Activated CD4-positive, alpha-beta T cell treated with anti-CD3 and anti-CD28 coated beads, Interleukin-2, amount 10 ng/mL, durations not matched to agents 7 days and 5 days (primary cell): ENCODE measurements at regions not wholly inside any gene's neighbourhood (a gene's known extent, or its start where the extent isn't known, plus 50 kb on each side); places are given as distances from the start of the nearest gene placed in this dataset.
"Not testable (repeated sequence)": the region's sequence is repeated elsewhere in the genome, so short reads cannot be mapped to it uniquely, and the experiment has no call there.

ENCODE experiments used
- CTCF ChIA-PET: fragments of 350-600 bp; sonication (Branson Sonifier 250); formaldehyde crosslinking; loops from one replicate; lab custom pipeline; 2021; ENCODE audit warnings: antibody characterized with exemption; lab: Charles Lee
- POLR2A ChIA-PET: fragments of 350-600 bp; sonication (Branson Sonifier 250); formaldehyde crosslinking; loops from one replicate; lab custom pipeline; 2021; ENCODE audit warnings: antibody characterized with exemption; lab: Charles Lee
- DNase-seq: peaks from one replicate; pipeline ENCODE4 v3.0.0-alpha.2; 2020
- H3K27ac Mint-ChIP-seq: one replicate; pipeline ENCODE4 v1.8.0; 2021; ENCODE audit warnings: mild to moderate bottlenecking, moderate library complexity, mixed read lengths
- H3K27me3 Mint-ChIP-seq: one replicate; pipeline ENCODE4 v1.8.0; 2021; ENCODE audit warnings: mixed read lengths
- H3K36me3 Mint-ChIP-seq: one replicate; pipeline ENCODE4 v1.8.0; 2021; ENCODE audit warnings: low read depth, mixed read lengths
- H3K4me1 Mint-ChIP-seq: one replicate; pipeline ENCODE4 v1.8.0; 2021; ENCODE audit warnings: mixed read lengths
- H3K4me3 Mint-ChIP-seq: one replicate; pipeline ENCODE4 v1.8.0; 2021; ENCODE audit warnings: mild to moderate bottlenecking, moderate library complexity, mixed read lengths
- H3K9me3 Mint-ChIP-seq: one replicate; pipeline ENCODE4 v1.8.0; 2021; ENCODE audit warnings: mixed read lengths

- H3K4me1 Mint-ChIP-seq, DNase-seq, H3K27ac Mint-ChIP-seq, POLR2A ChIA-PET, CTCF ChIA-PET, H3K9me3 Mint-ChIP-seq, H3K27me3 Mint-ChIP-seq, H3K4me3 Mint-ChIP-seq, H3K36me3 Mint-ChIP-seq: not testable (repeated sequence)
Observed at GRCh38 chr3:177635601-177636106, 438.4 kb upstream of the TBL1XR1 start.

GRCh38 chr3:177640319-177640965 lies 443.2 kb upstream of the TBL1XR1 start:
- DNase-seq = no peak
- POLR2A ChIA-PET = no interaction called here
- H3K36me3 Mint-ChIP-seq = peaks cover 4% of the 10 kb centered on the region
- H3K4me1 Mint-ChIP-seq = peaks cover 28% of the 10 kb centered on the region
- peaks cover 8% of the 10 kb centered on the region for H3K9me3 Mint-ChIP-seq
- no peaks in the 10 kb centered on the region for H3K27me3 Mint-ChIP-seq
- CTCF ChIA-PET = interaction anchor here (0.6 to 1.3 kb wide), 3 partner anchors 9 to 217 kb away, joined by 3 to 4 read pairs (median 3); no protein-coding TSS in a partner anchor
- H3K4me3 Mint-ChIP-seq = no peak overlapping the region
- H3K27ac Mint-ChIP-seq = no peak overlapping the region

GRCh38 chr3:177641206-177641605 lies 443.9 kb upstream of the TBL1XR1 start:
- POLR2A ChIA-PET = no interaction called here
- H3K27me3 Mint-ChIP-seq = no peaks in the 10 kb centered on the region
- peaks cover 4% of the 10 kb centered on the region for H3K36me3 Mint-ChIP-seq
- H3K4me1 Mint-ChIP-seq = peaks cover 33% of the 10 kb centered on the region
- H3K4me3 Mint-ChIP-seq = no peak overlapping the region
- no peak overlapping the region for H3K27ac Mint-ChIP-seq
- CTCF ChIA-PET = no interaction called here
- H3K9me3 Mint-ChIP-seq = peaks cover 8% of the 10 kb centered on the region
- no peak for DNase-seq

- H3K4me3 Mint-ChIP-seq = no peak overlapping the region
- peaks cover 6% of the 10 kb centered on the region for H3K36me3 Mint-ChIP-seq
- peak overlapping the region; percentile 70 for H3K27ac Mint-ChIP-seq
- ChIA-PET CTCF (no interaction called here), POLR2A (no interaction called here)
- peaks cover 6% of the 10 kb centered on the region for H3K9me3 Mint-ChIP-seq
- DNase-seq = no peak
- no peaks in the 10 kb centered on the region for H3K27me3 Mint-ChIP-seq
- H3K4me1 Mint-ChIP-seq = peaks cover 43% of the 10 kb centered on the region
Observed at GRCh38 chr3:177642042-177642803, 444.9 kb upstream of the TBL1XR1 start.

GRCh38 chr3:177642804-177643125 lies 445.5 kb upstream of the TBL1XR1 start:
- H3K4me3 Mint-ChIP-seq = no peak overlapping the region
- H3K4me1 Mint-ChIP-seq = peaks cover 48% of the 10 kb centered on the region
- peak; percentile 8 for DNase-seq
- H3K27me3 Mint-ChIP-seq = no peaks in the 10 kb centered on the region
- peaks cover 6% of the 10 kb centered on the region for H3K36me3 Mint-ChIP-seq
- ChIA-PET POLR2A (no interaction called here), CTCF (interaction anchor here (0.7 kb wide), 1 partner anchor 637 kb away, joined by 4 read pairs; no protein-coding TSS in a partner anchor)
- H3K27ac Mint-ChIP-seq = peak overlapping the region; percentile 70
- peaks cover 6% of the 10 kb centered on the region for H3K9me3 Mint-ChIP-seq

GRCh38 chr3:177646749-177647148 lies 449.5 kb upstream of the TBL1XR1 start:
- Mint-ChIP-seq H3K4me3 (no peak overlapping the region), H3K27ac (no peak overlapping the region)

GRCh38 chr3:177647341-177647740 lies 450.1 kb upstream of the TBL1XR1 start:
- CTCF ChIA-PET = no interaction called here
- Mint-ChIP-seq H3K4me1 (peaks cover 45% of the 10 kb centered on the region), H3K9me3 (peaks cover 2% of the 10 kb centered on the region), H3K27ac (peak overlapping the region; percentile 55), H3K27me3 (no peaks in the 10 kb centered on the region), H3K36me3 (peaks cover 2% of the 10 kb centered on the region), H3K4me3 (peak overlapping the region; percentile 33)
- POLR2A ChIA-PET = no interaction called here
- DNase-seq = no peak

More at GRCh38 chr3:177646749-177647148, 449.5 kb upstream of the TBL1XR1 start:
- H3K27me3 Mint-ChIP-seq = no peaks in the 10 kb centered on the region
- peaks cover 51% of the 10 kb centered on the region for H3K4me1 Mint-ChIP-seq
- ChIA-PET CTCF (no interaction called here), POLR2A (no interaction called here)
- DNase-seq = peak; percentile 59
- peaks cover 2% of the 10 kb centered on the region for H3K36me3 Mint-ChIP-seq
- H3K9me3 Mint-ChIP-seq = peaks cover 2% of the 10 kb centered on the region

- POLR2A ChIA-PET = no interaction called here
- peak overlapping the region; percentile 55 for H3K27ac Mint-ChIP-seq
- CTCF ChIA-PET = interaction anchor here (1.3 kb wide), 1 partner anchor 17 kb away, joined by 4 read pairs; no protein-coding TSS in a partner anchor
- peaks cover 2% of the 10 kb centered on the region for H3K9me3 Mint-ChIP-seq
- H3K4me3 Mint-ChIP-seq = peak overlapping the region; percentile 33
- peaks cover 40% of the 10 kb centered on the region for H3K4me1 Mint-ChIP-seq
- DNase-seq = no peak
- peaks cover 2% of the 10 kb centered on the region for H3K36me3 Mint-ChIP-seq
- H3K27me3 Mint-ChIP-seq = no peaks in the 10 kb centered on the region
Observed at GRCh38 chr3:177647876-177648275, 450.6 kb upstream of the TBL1XR1 start.

GRCh38 chr3:177652556-177653291 lies 455.4 kb upstream of the TBL1XR1 start:
- Mint-ChIP-seq H3K27me3 (no peaks in the 10 kb centered on the region), H3K27ac (no peak overlapping the region), H3K4me1 (peaks cover 11% of the 10 kb centered on the region), H3K9me3 (peaks cover 9% of the 10 kb centered on the region), H3K4me3 (no peak overlapping the region), H3K36me3 (no peaks in the 10 kb centered on the region)
- ChIA-PET POLR2A (no interaction called here), CTCF (interaction anchor here (0.6 to 1.4 kb wide), 4 partner anchors 21 to 197 kb away, joined by 3 to 4 read pairs (median 3); no protein-coding TSS in a partner anchor)
- DNase-seq = no peak

- H3K4me1 Mint-ChIP-seq = no peaks in the 10 kb centered on the region
- H3K4me3 Mint-ChIP-seq = no peak overlapping the region
- no peaks in the 10 kb centered on the region for H3K27me3 Mint-ChIP-seq
- H3K36me3 Mint-ChIP-seq = no peaks in the 10 kb centered on the region
- POLR2A ChIA-PET = no interaction called here
- no peak for DNase-seq
- H3K9me3 Mint-ChIP-seq = peaks cover 9% of the 10 kb centered on the region
- no peak overlapping the region for H3K27ac Mint-ChIP-seq
- CTCF ChIA-PET = no interaction called here
Observed at GRCh38 chr3:177657243-177657642, 460.0 kb upstream of the TBL1XR1 start.

- no peak overlapping the region for H3K4me3 Mint-ChIP-seq
- POLR2A ChIA-PET = no interaction called here
- no peaks in the 10 kb centered on the region for H3K27me3 Mint-ChIP-seq
- H3K27ac Mint-ChIP-seq = no peak overlapping the region
- H3K9me3 Mint-ChIP-seq = peaks cover 9% of the 10 kb centered on the region
- no peaks in the 10 kb centered on the region for H3K36me3 Mint-ChIP-seq
- no peak for DNase-seq
- CTCF ChIA-PET = no interaction called here
- H3K4me1 Mint-ChIP-seq = no peaks in the 10 kb centered on the region
Observed at GRCh38 chr3:177658354-177658753, 461.1 kb upstream of the TBL1XR1 start.

GRCh38 chr3:177664380-177665103 lies 467.3 kb upstream of the TBL1XR1 start:
- H3K4me1 Mint-ChIP-seq, H3K9me3 Mint-ChIP-seq, H3K36me3 Mint-ChIP-seq, DNase-seq, H3K4me3 Mint-ChIP-seq, POLR2A ChIA-PET, CTCF ChIA-PET, H3K27ac Mint-ChIP-seq, H3K27me3 Mint-ChIP-seq: not testable (repeated sequence)
